HCT116 (cell line): ENCODE measurements at regions not wholly inside any gene's neighbourhood (a gene's known extent, or its start where the extent isn't known, plus 50 kb on each side); places are given as distances from the start of the nearest gene placed in this dataset.

Experiments
- ATAC-seq: fragments of 200-7000 bp; cut with Tn5 transposase; 2 replicates; pipeline ENCODE4 v1.9.1; 2020; ENCODE audit warnings: mild to moderate bottlenecking, moderate library complexity
- BruUV-seq: library from RNA; stranded (reverse); fragments of 400-500 nt; replicated peaks from 2 replicates; lab custom pipeline; 2021; lab: Mats Ljungman, UMichigan
- CTCF ChIA-PET: fragments of 300-600 bp; sonication (Branson Sonifier 250); formaldehyde crosslinking; loops from one replicate; lab custom pipeline; 2021; ENCODE audit warnings: antibody characterized with exemption; lab: Charles Lee
- POLR2A ChIA-PET: fragments of 300-600, 350-600 bp; sonication (Branson Sonifier 250); formaldehyde crosslinking; loops from one replicate; lab custom pipeline; 2021; ENCODE audit warnings: antibody characterized with exemption; lab: Charles Lee
- RAD21 ChIA-PET, 2 experiments: fragments of 300-600 bp; sonication (Branson Sonifier 250); formaldehyde crosslinking; loops; one replicate each; lab custom pipeline; 2023; ENCODE audit warnings: low total read pairs in 2 of 2; ENCODE audit not compliant: uncharacterized antibody in 2 of 2, unreplicated experiment in 2 of 2, low non-redundant PET in 1 of 2; lab: Charles Lee
- DNase-seq: peaks from one replicate; pipeline ENCODE4 v3.0.0-alpha.2; 2010; ENCODE audit warnings: low read depth, low spot score
- H2AFZ ChIP-seq: fragments of 200-600 bp; shearing (Covaris generic), sonication (generic); 2 replicates; pipeline ENCODE4 v1.6.1; 2017; ENCODE audit warnings: low read depth, mixed run types, mixed read lengths, antibody characterized with exemption, low read length; ENCODE audit not compliant: poor library complexity, severe bottlenecking
- H3K27ac ChIP-seq: 2 replicates; pipeline ENCODE4 v1.5.1; 2012; ENCODE audit warnings: low read depth, low read length
- H3K27me3 ChIP-seq: fragments of 200-600 bp; sonication (generic); 2 replicates; pipeline ENCODE4 v1.6.1; 2016; ENCODE audit warnings: mixed run types, low read length, mixed read lengths; ENCODE audit not compliant: insufficient read depth
- H3K36me3 ChIP-seq, 2 experiments: fragments of 200-500 bp in 1 of 2; fragments of 200-600 bp in 1 of 2; sonication (Bioruptor generic) in 1 of 2; sonication (generic) in 1 of 2; 2 replicates each; pipeline versions ENCODE4 v1.5.1 to v1.6.1; 2014 to 2016; ENCODE audit warnings: low read length in 2 of 2, inconsistent platforms in 1 of 2, mixed read lengths in 1 of 2, mixed run types in 1 of 2; ENCODE audit not compliant: insufficient read depth in 2 of 2, control insufficient read depth in 1 of 2
- H3K4me1 ChIP-seq, 2 experiments: fragments of 200-600 bp in 1 of 2; sonication (generic) in 1 of 2; 2 replicates each; pipeline versions ENCODE4 v1.5.1 to v1.6.1; 2012 to 2017; ENCODE audit warnings: low read length in 2 of 2, inconsistent platforms in 1 of 2, mild to moderate bottlenecking in 1 of 2, mixed read lengths in 1 of 2, mixed run types in 1 of 2, moderate library complexity in 1 of 2; ENCODE audit not compliant: insufficient read depth in 2 of 2, control insufficient read depth in 1 of 2
- H3K4me2 ChIP-seq: fragments of 200-600 bp; sonication (generic); 2 replicates; pipeline ENCODE4 v1.6.1; 2017; ENCODE audit warnings: mixed run types, low read length, mixed read lengths
- H3K4me3 ChIP-seq, 2 experiments: fragments of 200-600 bp in 1 of 2; sonication (generic) in 1 of 2; replicated peaks in 1 of 2; 2 replicates each; pipeline ENCODE4 v1.5.1; 2011 to 2016; ENCODE audit warnings: low read length in 2 of 2, control low read depth in 1 of 2, low read depth in 1 of 2, mild to moderate bottlenecking in 1 of 2, mixed read lengths in 1 of 2, mixed run types in 1 of 2
- H3K79me2 ChIP-seq: fragments of 200-600 bp; sonication (generic); 2 replicates; pipeline ENCODE4 v1.6.1; 2017; ENCODE audit warnings: mild to moderate bottlenecking, mixed run types, low read length, moderate library complexity, mixed read lengths; ENCODE audit not compliant: insufficient read depth
- H3K9ac ChIP-seq: fragments of 200-600 bp; sonication (generic); 2 replicates; pipeline ENCODE4 v1.6.1; 2016; ENCODE audit warnings: low read length, mixed read lengths
- H3K9me2 ChIP-seq: fragments of 200-600 bp; sonication (generic), shearing (Covaris generic); 2 replicates; pipeline ENCODE4 v1.6.1; 2017; ENCODE audit warnings: mixed run types, mild to moderate bottlenecking, moderate library complexity; ENCODE audit not compliant: insufficient read depth
- H3K9me3 ChIP-seq, 2 experiments: fragments of 200-500 bp in 1 of 2; fragments of 200-600 bp in 1 of 2; sonication (Bioruptor generic) in 1 of 2; sonication (generic) in 1 of 2; 2 replicates each; pipeline ENCODE4 v1.6.1; 2014 to 2017; ENCODE audit warnings: low read length in 2 of 2, mixed read lengths in 2 of 2, inconsistent platforms in 1 of 2, low read depth in 1 of 2, mild to moderate bottlenecking in 1 of 2, mixed run types in 1 of 2, moderate library complexity in 1 of 2; ENCODE audit not compliant: control insufficient read depth in 1 of 2, insufficient read depth in 1 of 2
- H4K20me1 ChIP-seq: fragments of 200-600 bp; sonication (generic), shearing (Covaris generic); 2 replicates; pipeline ENCODE4 v1.6.1; 2017; ENCODE audit warnings: mixed run types, mild to moderate bottlenecking, moderate library complexity; ENCODE audit not compliant: insufficient read depth
- ATF3 ChIP-seq: IDR thresholded peaks from 2 replicates; pipeline ENCODE4 v1.6.1; 2012
- CBX3 ChIP-seq: IDR thresholded peaks from 2 replicates; pipeline ENCODE4 v1.6.1; 2012; ENCODE audit warnings: low read depth
- CEBPB ChIP-seq: IDR thresholded peaks from 2 replicates; pipeline ENCODE4 v1.6.1; 2012; ENCODE audit warnings: low read depth
- EGR1 ChIP-seq: IDR thresholded peaks from 2 replicates; pipeline ENCODE4 v1.6.1; 2012; ENCODE audit warnings: low read depth
- ELF1 ChIP-seq: IDR thresholded peaks from 2 replicates; pipeline ENCODE4 v1.6.1; 2012; ENCODE audit warnings: low read depth, borderline replicate concordance
- EZH2 ChIP-seq: fragments of 200-600 bp; sonication (generic); IDR thresholded peaks from 2 replicates; pipeline ENCODE4 v1.6.1; 2017; ENCODE audit warnings: antibody characterized with exemption, mixed run types
- EZH2phosphoT487 ChIP-seq: fragments of 200-600 bp; IDR thresholded peaks from 2 replicates; pipeline ENCODE4 v1.6.1; 2018; ENCODE audit warnings: antibody characterized with exemption, borderline replicate concordance
- FOSL1 ChIP-seq: IDR thresholded peaks from 2 replicates; pipeline ENCODE4 v1.6.1; 2012; ENCODE audit warnings: low read depth
- JUND ChIP-seq: IDR thresholded peaks from 2 replicates; pipeline ENCODE4 v1.6.1; 2012
- POLR2A ChIP-seq: IDR thresholded peaks from 2 replicates; pipeline ENCODE4 v1.7.0; 2011; ENCODE audit warnings: borderline replicate concordance; ENCODE audit not compliant: insufficient read depth, insufficient read length; ENCODE audit errors: extremely low read depth
- POLR2AphosphoS5 ChIP-seq: IDR thresholded peaks from 2 replicates; pipeline ENCODE4 v1.6.1; 2011; ENCODE audit warnings: mild to moderate bottlenecking, low read depth, low read length, moderate library complexity
- RAD21 ChIP-seq: IDR thresholded peaks from 2 replicates; pipeline ENCODE4 v1.6.1; 2012; ENCODE audit warnings: low read depth, mild to moderate bottlenecking
- SIN3A ChIP-seq: IDR thresholded peaks from 2 replicates; pipeline ENCODE4 v1.6.1; 2012; ENCODE audit warnings: low read depth
- SRF ChIP-seq: IDR thresholded peaks from 2 replicates; pipeline ENCODE4 v1.6.1; 2012; ENCODE audit warnings: low read depth
- TCF7L2 ChIP-seq: IDR thresholded peaks from 2 replicates; pipeline ENCODE4 v1.7.0; 2011; ENCODE audit warnings: borderline replicate concordance, inconsistent platforms; ENCODE audit not compliant: insufficient read depth, insufficient read length; ENCODE audit errors: extremely low read depth
- ZFX ChIP-seq: fragments of 450-650 bp; IDR thresholded peaks from 2 replicates; pipeline ENCODE4 v1.6.1; 2017
- intact Hi-C: fragments of 100-400 bp; cut with micrococcal nuclease; formaldehyde crosslinking; loops from 2 replicates; pipeline ENCODE4 v1.10.0; 2022
- TF ChIP-seq, protein P1 (sequence below): IDR thresholded peaks from 2 replicates; pipeline ENCODE4 v1.6.1; 2012
- TF ChIP-seq, protein P2 (sequence below), 3 experiments: fragments of 200-600 bp in 1 of 3; sonication (generic) in 1 of 3; IDR thresholded peaks in 2 of 3; conservative IDR thresholded peaks in 1 of 3; 2 replicates each; pipeline ENCODE4 v1.5.1; 2012 to 2017; ENCODE audit warnings: low read depth in 2 of 3, low read length in 2 of 3, antibody characterized with exemption in 1 of 3, borderline replicate concordance in 1 of 3, control low read depth in 1 of 3, mild to moderate bottlenecking in 1 of 3, mixed read lengths in 1 of 3, mixed run types in 1 of 3, moderate library complexity in 1 of 3; ENCODE audit not compliant: insufficient read depth in 1 of 3

DNA sequence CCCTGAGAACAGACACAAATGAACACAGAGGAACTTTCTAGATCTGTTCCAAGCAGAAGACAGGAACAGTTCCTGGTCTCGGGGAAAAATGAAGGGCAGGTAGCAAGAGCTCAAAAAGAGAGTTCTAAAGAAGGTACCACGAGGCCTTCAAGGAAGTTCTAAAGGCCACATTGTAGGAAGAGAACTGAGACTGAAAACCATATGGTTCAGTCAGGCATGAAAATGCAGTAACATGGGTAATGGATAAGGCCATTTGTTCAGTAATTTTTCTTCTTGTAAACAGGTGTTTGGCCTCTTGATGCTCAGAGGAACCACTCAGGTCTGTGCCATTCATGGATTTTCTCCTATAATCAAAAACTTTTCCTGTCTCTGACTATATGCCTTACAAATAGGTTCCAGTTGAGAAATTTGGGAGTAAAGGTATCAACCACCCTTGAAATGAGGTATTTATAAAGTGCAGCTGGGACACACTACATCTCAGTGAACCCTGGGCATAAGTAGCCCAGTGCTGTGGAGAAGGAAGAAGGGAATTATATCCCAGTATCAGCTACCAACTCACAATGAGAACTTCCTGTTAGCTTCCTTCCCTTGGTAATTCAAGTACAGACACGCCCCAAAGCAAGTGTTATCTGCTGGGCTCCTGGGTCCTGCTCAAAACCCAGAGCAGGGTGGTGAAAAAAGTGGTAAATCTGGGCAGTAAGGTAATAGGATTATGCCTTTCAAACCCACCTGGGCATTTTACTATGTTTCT, 277.9 kb downstream of the KLHL13 start (continued):
- TF ChIP-seq SIN3A (no peak), RAD21 (no peak)

DNA sequence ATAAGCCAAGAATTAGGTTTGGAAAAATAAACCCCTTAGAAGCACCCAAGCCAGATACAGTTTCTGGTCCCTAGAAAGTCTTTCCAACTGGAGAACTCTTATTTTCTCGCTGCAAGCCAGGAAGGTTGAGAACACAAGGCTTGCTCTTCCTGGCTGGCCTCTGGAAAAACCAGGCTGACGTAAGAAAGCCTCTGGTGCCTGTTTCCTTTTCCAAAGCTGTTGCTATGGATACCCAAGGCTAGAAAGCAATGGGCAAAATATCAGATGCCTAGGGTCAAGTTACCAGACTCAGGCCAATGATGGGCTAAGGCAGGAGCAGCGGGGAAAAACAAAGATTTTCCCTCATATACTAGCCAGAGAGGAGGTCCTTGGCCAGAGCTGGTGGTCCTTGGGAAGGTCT, 281.6 kb downstream of the KLHL13 start:
- Histone ChIP-seq H4K20me1 (no peaks in the 10 kb centered on the region), H3K4me2 (no peak overlapping the region), H3K9me2 (no peaks in the 10 kb centered on the region), H3K4me1 (no peaks in the 10 kb centered on the region), H3K4me3 (no peak overlapping the region), H3K79me2 (no peaks in the 10 kb centered on the region), H3K27ac (no peak overlapping the region), H3K36me3 (no peaks in the 10 kb centered on the region), H2AFZ (no peak overlapping the region), H3K27me3 (no peaks in the 10 kb centered on the region), H3K9ac (no peak overlapping the region), H3K9me3 (no peaks in the 10 kb centered on the region)
- intact Hi-C loops = no loop called here
- CTCF ChIA-PET = no interaction called here
- no TSS peak for BruUV-seq
- ATAC-seq (no peak), DNase-seq (no peak)
- TF ChIP-seq, protein P1, sequence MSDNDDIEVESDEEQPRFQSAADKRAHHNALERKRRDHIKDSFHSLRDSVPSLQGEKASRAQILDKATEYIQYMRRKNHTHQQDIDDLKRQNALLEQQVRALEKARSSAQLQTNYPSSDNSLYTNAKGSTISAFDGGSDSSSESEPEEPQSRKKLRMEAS = no peak
- TF ChIP-seq ATF3 = no peak
- no peak for TF ChIP-seq ELF1
- no peak for TF ChIP-seq FOSL1
- TF ChIP-seq CBX3 = no peak
- TF ChIP-seq, protein P2, sequence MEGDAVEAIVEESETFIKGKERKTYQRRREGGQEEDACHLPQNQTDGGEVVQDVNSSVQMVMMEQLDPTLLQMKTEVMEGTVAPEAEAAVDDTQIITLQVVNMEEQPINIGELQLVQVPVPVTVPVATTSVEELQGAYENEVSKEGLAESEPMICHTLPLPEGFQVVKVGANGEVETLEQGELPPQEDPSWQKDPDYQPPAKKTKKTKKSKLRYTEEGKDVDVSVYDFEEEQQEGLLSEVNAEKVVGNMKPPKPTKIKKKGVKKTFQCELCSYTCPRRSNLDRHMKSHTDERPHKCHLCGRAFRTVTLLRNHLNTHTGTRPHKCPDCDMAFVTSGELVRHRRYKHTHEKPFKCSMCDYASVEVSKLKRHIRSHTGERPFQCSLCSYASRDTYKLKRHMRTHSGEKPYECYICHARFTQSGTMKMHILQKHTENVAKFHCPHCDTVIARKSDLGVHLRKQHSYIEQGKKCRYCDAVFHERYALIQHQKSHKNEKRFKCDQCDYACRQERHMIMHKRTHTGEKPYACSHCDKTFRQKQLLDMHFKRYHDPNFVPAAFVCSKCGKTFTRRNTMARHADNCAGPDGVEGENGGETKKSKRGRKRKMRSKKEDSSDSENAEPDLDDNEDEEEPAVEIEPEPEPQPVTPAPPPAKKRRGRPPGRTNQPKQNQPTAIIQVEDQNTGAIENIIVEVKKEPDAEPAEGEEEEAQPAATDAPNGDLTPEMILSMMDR (IDR thresholded peaks at IDR 0.05 in 2 of 3, conservative IDR thresholded peaks at IDR 0.05 in 1 of 3; ENCODE audit: borderline replicate concordance in 1 of 3, insufficient read depth in 1 of 3, low read depth in 2 of 3, low read length in 2 of 3) = no peak
- no peak for TF ChIP-seq ZFX
- TF ChIP-seq SRF = no peak
- TF ChIP-seq EZH2 = no peak
- no peak for TF ChIP-seq TCF7L2
- TF ChIP-seq JUND = no peak
- TF ChIP-seq EGR1 = no peak
- no peak for TF ChIP-seq CEBPB
- no peak for TF ChIP-seq SIN3A
- no peak for TF ChIP-seq EZH2phosphoT487
- no peak for TF ChIP-seq POLR2AphosphoS5
- no peak for TF ChIP-seq POLR2A
- no peak for TF ChIP-seq RAD21
- RAD21 ChIA-PET = no interaction called here
- POLR2A ChIA-PET = no interaction called here
